ENCODE measurements at regions not wholly inside any gene's neighbourhood (a gene's known extent, or its start where the extent isn't known, plus 50 kb on each side); places are given as distances from the start of the nearest gene placed in this dataset.
"Not testable (repeated sequence)": the region's sequence is repeated elsewhere in the genome, so short reads cannot be mapped to it uniquely, and the experiment has no call there.

DNA sequence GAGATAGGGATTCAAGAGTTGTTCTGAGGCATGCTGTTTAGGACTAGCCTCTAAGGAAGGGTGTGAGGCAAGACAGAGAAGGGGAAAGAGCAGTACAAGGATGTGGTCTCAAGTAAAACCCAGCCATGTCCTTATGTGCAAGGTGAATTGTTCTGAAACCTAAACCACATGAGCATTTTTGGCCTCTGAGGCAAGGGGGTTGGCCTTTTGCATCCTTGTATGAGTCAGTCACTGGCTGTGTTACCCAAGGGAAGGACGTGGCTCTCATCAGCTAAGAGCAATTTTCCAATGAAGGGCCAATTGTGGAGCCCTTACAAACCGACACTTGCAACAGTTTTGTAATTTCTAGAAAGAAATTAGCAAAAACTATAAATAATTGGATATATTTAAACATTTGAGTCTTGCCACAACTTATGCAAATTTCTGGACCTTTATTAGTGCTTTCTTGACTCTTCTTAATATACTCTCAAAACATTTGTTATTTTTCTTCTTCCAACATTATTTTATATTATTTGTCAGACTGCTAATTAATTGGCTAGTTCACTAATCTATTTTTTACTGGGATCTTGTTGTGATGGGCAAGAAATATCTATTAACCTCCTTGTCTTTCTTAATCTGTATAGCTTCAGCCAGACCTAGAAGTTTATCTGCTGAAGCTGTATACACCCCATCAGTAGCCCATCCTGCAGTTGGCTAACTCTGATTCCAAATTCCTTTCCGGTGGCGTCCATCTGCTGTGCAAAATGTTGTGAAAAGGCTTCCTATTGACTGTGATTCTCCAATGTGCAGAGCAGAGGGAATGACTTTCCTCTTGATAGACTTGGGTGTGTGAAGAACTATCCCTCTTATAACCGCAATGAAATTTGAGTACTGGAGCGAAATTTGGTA lies 97.7 kb upstream of the P2RY1 start:
- DNase-seq, result no peak
- intact Hi-C loops (cut with DNase I), result no loop called here

DNA sequence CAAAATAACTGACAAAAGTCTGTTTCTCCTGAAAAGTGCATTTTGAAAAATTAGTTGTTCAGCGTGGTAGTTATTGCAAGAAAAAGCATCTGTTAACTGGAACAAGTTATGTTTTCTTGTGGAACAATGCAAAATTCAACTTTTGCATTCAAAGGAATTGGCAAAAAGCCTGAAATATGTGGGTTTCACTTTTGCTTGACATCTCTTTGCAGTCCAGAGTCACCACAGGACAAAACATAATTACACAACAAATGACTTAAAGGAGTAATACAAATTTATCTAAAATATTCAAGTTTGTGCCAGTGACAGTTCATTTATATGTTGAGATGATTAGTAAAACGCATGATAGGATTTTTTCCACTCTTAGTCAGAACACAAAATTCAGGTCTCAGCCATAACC lies 96.3 kb upstream of the P2RY1 start:
- no peak for DNase-seq
- intact Hi-C loops (cut with DNase I), result no loop called here

- DNase-seq, result no peak
- intact Hi-C loops (cut with DNase I), result no loop called here
Measured at GRCh38 chr3:152742368-152743347, 92.3 kb upstream of the P2RY1 start.

GRCh38 chr3:152745646-152746045 lies 89.3 kb upstream of the P2RY1 start:
- no peak for DNase-seq
- intact Hi-C loops (cut with DNase I), result no loop called here

DNA sequence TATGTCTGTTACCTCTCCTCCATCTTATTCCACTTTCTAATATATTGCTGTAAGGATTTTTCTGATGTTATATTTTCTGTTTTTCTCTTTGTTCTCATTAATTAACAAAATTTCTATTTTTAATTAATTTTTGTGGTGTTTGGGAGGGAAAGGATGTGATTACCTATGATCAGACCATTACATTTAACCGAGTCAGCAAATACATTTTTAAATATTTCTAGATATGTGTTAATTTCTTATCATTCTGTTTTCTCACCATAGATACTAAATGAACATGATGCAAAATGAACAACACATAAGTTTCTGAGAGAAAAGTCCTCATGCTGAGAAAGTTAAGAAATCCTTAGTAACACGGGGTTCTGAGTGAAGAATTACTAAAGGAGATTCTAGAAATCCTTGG lies 80.6 kb upstream of the P2RY1 start:
- no peak for DNase-seq
- intact Hi-C loops (cut with DNase I), result no loop called here

DNA sequence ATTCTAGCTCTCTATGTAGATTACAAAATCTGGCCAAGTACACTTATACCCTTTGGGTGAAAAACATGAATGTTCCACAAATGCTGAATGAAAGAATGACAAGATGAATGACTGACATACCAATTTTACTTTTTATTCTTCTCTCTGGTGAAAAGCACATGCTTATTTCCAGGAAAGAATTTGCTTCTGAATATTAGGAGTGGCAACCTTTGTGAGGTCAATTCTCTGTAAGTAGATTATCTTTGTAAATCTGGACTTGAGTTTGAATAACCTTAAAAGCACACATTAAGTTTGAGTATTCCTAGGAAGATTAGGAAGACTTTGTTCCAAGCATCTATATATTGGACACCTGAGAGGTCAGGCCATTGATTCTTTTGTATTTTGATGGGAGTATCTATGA lies 78.1 kb upstream of the P2RY1 start:
- intact Hi-C loops (cut with DNase I), result no loop called here
- DNase-seq, result no peak

DNA sequence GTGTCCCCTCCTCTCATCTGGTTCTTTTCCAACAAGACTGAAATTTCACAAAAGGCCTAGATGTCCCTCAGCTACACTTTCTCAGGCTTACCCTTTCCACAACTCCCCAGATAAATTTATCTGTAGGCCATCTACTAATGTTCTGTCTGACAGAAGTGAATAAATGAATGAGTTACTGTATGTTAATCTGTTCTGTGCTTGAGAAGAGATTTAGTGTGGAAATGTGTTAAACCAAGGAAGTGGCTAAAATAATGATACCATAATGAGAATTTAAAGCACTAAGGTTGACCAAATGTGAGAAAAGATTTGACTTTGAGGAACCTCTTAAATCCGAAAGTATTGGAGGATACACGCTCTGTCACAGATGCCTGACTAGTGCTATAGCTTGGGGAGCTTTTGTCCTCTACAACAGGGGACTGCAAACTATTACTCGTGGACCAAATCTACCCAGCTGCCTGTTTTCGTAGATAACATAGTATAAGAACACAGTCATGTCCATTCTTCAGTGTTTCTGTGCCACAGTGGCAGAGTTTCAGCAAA lies 74.8 kb upstream of the P2RY1 start:
- no peak for DNase-seq
- intact Hi-C loops (cut with DNase I), result no loop called here

- DNase-seq, result no peak
- intact Hi-C loops (cut with DNase I), result no loop called here
Measured at GRCh38 chr3:152760591-152760990, 74.3 kb upstream of the P2RY1 start.

DNA sequence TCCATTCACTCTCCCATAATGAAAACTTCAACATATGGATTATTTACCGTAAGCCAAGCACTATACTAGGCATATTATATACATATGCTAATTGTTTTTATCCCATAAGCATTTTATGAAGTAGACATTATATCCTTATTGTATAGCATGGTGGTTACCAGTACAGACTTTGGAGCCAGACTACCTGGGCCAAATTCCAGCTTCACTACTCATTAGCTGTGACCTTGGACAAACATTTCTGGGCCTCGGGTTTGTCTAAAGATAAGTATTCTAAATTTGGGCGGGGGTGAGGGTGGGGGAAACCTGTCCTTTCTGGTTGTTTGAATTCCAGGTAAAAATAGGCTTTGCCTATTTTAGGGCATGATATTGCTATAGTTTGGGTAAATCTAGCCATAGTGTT lies 66.5 kb upstream of the P2RY1 start:
- intact Hi-C loops (cut with DNase I), result no loop called here
- DNase-seq, result no peak

DNA sequence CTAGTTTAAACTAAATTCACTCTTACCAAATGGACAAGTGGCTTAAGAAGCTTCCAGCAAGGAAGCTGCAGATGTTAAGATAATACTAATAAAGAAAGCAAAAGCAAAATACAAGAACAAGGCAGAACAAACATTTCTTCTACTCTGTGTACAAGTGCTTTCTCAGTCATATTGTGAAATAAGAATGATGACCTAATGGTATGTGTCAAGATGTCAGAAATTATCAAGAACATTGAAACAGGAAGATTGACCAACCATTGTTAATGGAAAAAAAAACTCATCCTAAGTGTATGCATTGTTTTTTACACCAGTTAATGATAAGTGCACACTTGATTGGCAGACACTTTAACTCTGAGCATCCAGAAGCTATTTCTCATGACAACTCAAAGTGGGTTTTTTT lies 65.4 kb upstream of the P2RY1 start:
- intact Hi-C loops (cut with DNase I), result no loop called here

GRCh38 chr3:152770296-152770695 lies 64.6 kb upstream of the P2RY1 start:
- DNase-seq, result no peak
- intact Hi-C loops (cut with DNase I), result no loop called here

More for the DNA sequence above, 65.4 kb upstream of the P2RY1 start:
- DNase-seq, result no peak

GRCh38 chr3:152771120-152771519 lies 63.8 kb upstream of the P2RY1 start:
- intact Hi-C loops (cut with DNase I), result no loop called here
- DNase-seq, result no peak

- no peak for DNase-seq
- intact Hi-C loops (cut with DNase I), result no loop called here
Measured at GRCh38 chr3:152772674-152773225, 62.2 kb upstream of the P2RY1 start.

DNA sequence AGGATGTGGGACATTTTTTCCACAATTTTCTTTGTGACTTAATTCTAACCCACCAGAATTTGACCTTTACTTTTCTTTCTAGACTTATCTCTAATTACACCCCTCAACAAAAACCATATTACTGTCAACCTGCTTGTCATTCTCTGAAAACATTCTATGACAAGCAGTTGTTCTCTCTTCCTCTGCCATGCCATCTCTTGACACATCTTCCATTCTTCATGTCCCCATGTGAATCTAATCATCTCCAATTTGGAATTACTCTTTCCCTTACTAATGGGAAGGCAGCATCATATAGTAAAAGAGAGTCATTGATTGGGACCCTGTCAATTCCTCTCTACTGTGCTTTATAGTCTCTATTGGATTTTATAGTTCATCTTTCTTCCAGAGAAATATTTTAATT lies 61.3 kb upstream of the P2RY1 start:
- intact Hi-C loops (cut with DNase I), result no loop called here
- no peak for DNase-seq

DNA sequence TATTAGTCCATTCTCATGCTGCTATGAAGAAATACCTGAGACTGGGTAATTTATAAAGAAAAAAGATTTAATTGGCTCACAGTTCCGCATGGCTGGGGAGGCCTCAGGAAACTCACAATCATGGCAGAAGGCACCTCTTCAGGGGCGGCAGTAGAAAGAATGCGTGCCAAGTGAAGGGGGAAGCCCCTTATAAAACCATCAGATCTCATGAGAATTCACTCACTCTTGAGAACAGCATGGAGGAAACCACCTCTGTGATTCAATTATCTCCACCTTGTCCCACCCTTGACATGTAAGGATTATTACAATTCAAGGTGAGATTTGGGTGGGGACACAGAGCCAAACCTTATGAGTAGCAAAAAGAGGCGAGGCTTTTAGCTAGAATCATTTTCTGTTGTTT lies 60.7 kb upstream of the P2RY1 start:
- DNase-seq; intact Hi-C loops (cut with DNase I): not testable (repeated sequence)

DNA sequence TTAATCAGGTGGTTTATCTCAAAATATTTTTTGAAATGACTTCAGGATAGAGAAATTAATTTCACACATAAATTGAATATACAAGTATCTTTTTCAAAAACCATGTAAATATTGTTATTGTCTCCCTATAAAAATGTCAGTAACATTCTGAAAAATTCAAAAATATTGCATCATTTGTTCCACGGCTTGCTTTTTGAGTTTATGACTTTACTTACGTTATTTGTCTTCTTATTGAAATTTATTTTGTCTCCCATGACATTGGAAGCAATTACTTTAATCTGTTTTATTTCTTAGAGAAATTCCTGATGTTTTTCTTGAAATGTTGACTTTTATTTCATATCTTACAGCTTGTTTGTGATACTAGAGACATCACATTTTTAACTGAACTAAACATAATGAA lies 56.9 kb upstream of the P2RY1 start:
- DNase-seq, result no peak
- intact Hi-C loops (cut with DNase I), result no loop called here

DNA sequence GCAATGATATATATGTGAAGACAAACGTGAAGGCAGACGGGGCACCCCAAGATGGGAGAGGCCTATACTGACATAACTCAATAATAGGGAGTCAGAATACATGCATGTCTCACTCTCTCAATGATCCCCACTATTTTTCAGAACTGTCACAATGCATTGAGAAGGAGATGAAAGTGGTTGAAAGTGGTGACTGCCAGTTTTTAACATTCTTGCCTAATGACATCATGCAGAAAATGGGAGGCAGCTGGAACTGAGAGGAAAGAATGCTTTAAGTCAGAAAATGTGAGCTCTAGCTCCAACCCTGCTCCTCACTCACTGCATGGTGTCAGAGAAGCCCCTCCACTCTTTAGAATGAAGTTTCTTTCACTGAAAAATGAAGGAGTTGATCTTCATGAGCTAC lies 55.3 kb upstream of the P2RY1 start:
- no peak for DNase-seq
- intact Hi-C loops (cut with DNase I), result no loop called here

- intact Hi-C loops (cut with DNase I), result no loop called here
- no peak for DNase-seq
Measured at GRCh38 chr3:152780553-152780952, 54.4 kb upstream of the P2RY1 start.

DNA sequence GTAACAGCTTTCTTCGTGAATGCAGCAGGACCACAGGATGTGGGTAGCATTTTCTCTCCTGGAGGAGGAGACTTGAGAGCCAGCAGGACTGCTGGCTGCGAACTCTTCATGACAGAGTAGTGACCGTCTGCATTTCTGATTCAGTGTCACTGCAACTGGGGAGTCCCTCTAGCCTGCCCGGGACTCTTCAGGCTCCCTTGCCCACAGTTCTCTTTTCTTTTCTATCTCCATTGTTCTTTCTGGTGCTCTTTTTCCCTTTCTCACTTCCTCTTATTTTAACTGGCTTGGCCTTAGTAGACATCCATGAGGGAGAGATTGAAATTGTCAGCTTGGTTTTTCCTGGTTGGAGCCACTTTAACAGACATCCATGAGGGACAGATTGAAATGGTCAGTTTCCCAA lies 49.9 kb upstream of the P2RY1 start:
- intact Hi-C loops (cut with DNase I), result no loop called here
- no peak for DNase-seq
